ENCODE measurements at regions not wholly inside any gene's neighbourhood (a gene's known extent, or its start where the extent isn't known, plus 50 kb on each side); places are given as distances from the start of the nearest gene placed in this dataset.

GRCh38 chr6:132122176-132122575 is 171.0 kb upstream of the CCN2 start:
- DNase-seq: no peak
- Mint-ChIP-seq H3K36me3 (ENCODE audit: low read depth) (no peaks in the 10 kb centered on the region), H3K4me3 (no peak overlapping the region), H3K27ac (no peak overlapping the region), H3K27me3 (peaks cover 5% of the 10 kb centered on the region), H3K9me3 (no peaks in the 10 kb centered on the region), H3K4me1 (ENCODE audit: low read depth) (no peaks in the 10 kb centered on the region)
- no peaks in the 10 kb centered on the region for H3K36me3 ChIP-seq (ENCODE audit: insufficient read depth, low read length)
- no peaks in the 10 kb centered on the region for H3K27me3 ChIP-seq (ENCODE audit: control insufficient read depth in 1 of 2, insufficient read depth in 2 of 2, low read length in 2 of 2)
- intact Hi-C loops (cut with DNase I, micrococcal nuclease): no loop called here
- ATAC-seq (ENCODE audit: poor library complexity): no peak
- no peaks in the 10 kb centered on the region for H3K9me3 ChIP-seq (ENCODE audit: control insufficient read depth in 1 of 2, insufficient read depth in 1 of 2, low read length in 2 of 2)
- TF ChIP-seq CTCF (IDR thresholded peaks at IDR 0.05): no peak
- H3K4me3 ChIP-seq (ENCODE audit: low read length): no peak overlapping the region
- no peak overlapping the region for H3K27ac ChIP-seq (ENCODE audit: low read depth in 1 of 2, low read length in 2 of 2)
- POLR2A ChIA-PET: no interaction called here
- CTCF ChIA-PET: no interaction called here
- H3K4me1 ChIP-seq (ENCODE audit: insufficient read depth, low read length): no peaks in the 10 kb centered on the region

GRCh38 chr6:132118144-132118543 is 167.0 kb upstream of the CCN2 start:
- Mint-ChIP-seq H3K4me1 (ENCODE audit: low read depth) (no peaks in the 10 kb centered on the region), H3K27me3 (peaks cover 5% of the 10 kb centered on the region), H3K36me3 (ENCODE audit: low read depth) (no peaks in the 10 kb centered on the region), H3K9me3 (peaks cover under 1% of the 10 kb centered on the region), H3K27ac (no peak overlapping the region), H3K4me3 (no peak overlapping the region)
- DNase-seq (no peak), ATAC-seq (ENCODE audit: poor library complexity) (no peak)
- Histone ChIP-seq H3K27ac (ENCODE audit: low read depth in 1 of 2, low read length in 2 of 2) (no peak overlapping the region), H3K36me3 (ENCODE audit: insufficient read depth, low read length) (no peaks in the 10 kb centered on the region), H3K4me3 (ENCODE audit: low read length) (no peak overlapping the region), H3K4me1 (ENCODE audit: insufficient read depth, low read length) (no peaks in the 10 kb centered on the region), H3K27me3 (ENCODE audit: control insufficient read depth in 1 of 2, insufficient read depth in 2 of 2, low read length in 2 of 2) (no peaks in the 10 kb centered on the region), H3K9me3 (ENCODE audit: control insufficient read depth in 1 of 2, insufficient read depth in 1 of 2, low read length in 2 of 2) (no peaks in the 10 kb centered on the region)
- ChIA-PET CTCF (no interaction called here), POLR2A (no interaction called here)
- TF ChIP-seq CTCF (IDR thresholded peaks at IDR 0.05): no peak
- intact Hi-C loops (cut with DNase I, micrococcal nuclease): no loop called here

GRCh38 chr6:132115714-132116366 is 164.7 kb upstream of the CCN2 start:
- ChIA-PET CTCF (no interaction called here), POLR2A (no interaction called here)
- no peak for TF ChIP-seq CTCF (IDR thresholded peaks at IDR 0.05)

More at GRCh38 chr6:132115714-132116366, 164.7 kb upstream of the CCN2 start:
- Histone ChIP-seq H3K4me1 (ENCODE audit: insufficient read depth, low read length) (no peaks in the 10 kb centered on the region), H3K4me3 (ENCODE audit: low read length) (no peak overlapping the region), H3K27me3 (ENCODE audit: control insufficient read depth in 1 of 2, insufficient read depth in 2 of 2, low read length in 2 of 2) (no peaks in the 10 kb centered on the region), H3K9me3 (ENCODE audit: control insufficient read depth in 1 of 2, insufficient read depth in 1 of 2, low read length in 2 of 2) (no peaks in the 10 kb centered on the region), H3K27ac (ENCODE audit: low read depth in 1 of 2, low read length in 2 of 2) (no peak overlapping the region), H3K36me3 (ENCODE audit: insufficient read depth, low read length) (no peaks in the 10 kb centered on the region)
- no peak for ATAC-seq (ENCODE audit: poor library complexity)
- Mint-ChIP-seq H3K4me1 (ENCODE audit: low read depth) (no peaks in the 10 kb centered on the region), H3K4me3 (no peak overlapping the region), H3K36me3 (ENCODE audit: low read depth) (no peaks in the 10 kb centered on the region), H3K9me3 (peaks cover 6% of the 10 kb centered on the region), H3K27ac (no peak overlapping the region), H3K27me3 (peaks cover 5% of the 10 kb centered on the region)
- DNase-seq: no peak
- intact Hi-C loops (cut with DNase I, micrococcal nuclease): no loop called here
